ENCODE measurements at regions not wholly inside any gene's neighbourhood (a gene's known extent, or its start where the extent isn't known, plus 50 kb on each side); places are given as distances from the start of the nearest gene placed in this dataset.

GRCh38 chr16:20214401-20214800 lies 112.9 kb downstream of the GP2 start:
- Mint-ChIP-seq H3K4me3 (no peak overlapping the region), H3K27me3 (no peaks in the 10 kb centered on the region), H3K27ac (no peak overlapping the region), H3K36me3 (no peaks in the 10 kb centered on the region), H3K4me1 (no peaks in the 10 kb centered on the region), H3K9me3 (ENCODE audit: low read depth) (peaks cover 2% of the 10 kb centered on the region)
- CTCF ChIA-PET, result no interaction called here
- DNase-seq, result no peak
- no peak for ATAC-seq

- no peaks in the 10 kb centered on the region for H3K36me3 Mint-ChIP-seq
- CTCF ChIA-PET, result no interaction called here
- H3K27ac Mint-ChIP-seq, result no peak overlapping the region
- H3K4me1 Mint-ChIP-seq, result no peaks in the 10 kb centered on the region
- no peak for ATAC-seq
- peaks cover 2% of the 10 kb centered on the region for H3K9me3 Mint-ChIP-seq (ENCODE audit: low read depth)
- DNase-seq, result no peak
- no peak overlapping the region for H3K4me3 Mint-ChIP-seq
- H3K27me3 Mint-ChIP-seq, result no peaks in the 10 kb centered on the region
Observed at GRCh38 chr16:20203272-20203671, 124.0 kb downstream of the GP2 start.

- Mint-ChIP-seq H3K27me3 (no peaks in the 10 kb centered on the region), H3K9me3 (ENCODE audit: low read depth) (peaks cover 2% of the 10 kb centered on the region), H3K4me3 (no peak overlapping the region), H3K27ac (no peak overlapping the region), H3K4me1 (no peaks in the 10 kb centered on the region), H3K36me3 (no peaks in the 10 kb centered on the region)
- DNase-seq (no peak), ATAC-seq (no peak)
- CTCF ChIA-PET, result no interaction called here
Observed at GRCh38 chr16:20202747-20203146, 124.6 kb downstream of the GP2 start.

GRCh38 chr16:20192801-20193200 lies 119.1 kb upstream of the GPR139 start:
- H3K9me3 Mint-ChIP-seq (ENCODE audit: low read depth), result peaks cover 2% of the 10 kb centered on the region
- H3K4me3 Mint-ChIP-seq, result no peak overlapping the region
- no peak overlapping the region for H3K27ac Mint-ChIP-seq
- ATAC-seq, result no peak
- no peaks in the 10 kb centered on the region for H3K27me3 Mint-ChIP-seq
- CTCF ChIA-PET, result no interaction called here
- no peaks in the 10 kb centered on the region for H3K36me3 Mint-ChIP-seq
- DNase-seq, result no peak
- no peaks in the 10 kb centered on the region for H3K4me1 Mint-ChIP-seq

- ATAC-seq, result no peak
- no peaks in the 10 kb centered on the region for H3K4me1 Mint-ChIP-seq
- H3K27ac Mint-ChIP-seq, result no peak overlapping the region
- no peak overlapping the region for H3K4me3 Mint-ChIP-seq
- H3K27me3 Mint-ChIP-seq, result no peaks in the 10 kb centered on the region
- CTCF ChIA-PET, result no interaction called here
- H3K9me3 Mint-ChIP-seq (ENCODE audit: low read depth), result peaks cover 2% of the 10 kb centered on the region
- H3K36me3 Mint-ChIP-seq, result no peaks in the 10 kb centered on the region
- no peak for DNase-seq
Observed at GRCh38 chr16:20191566-20191965, 117.9 kb upstream of the GPR139 start.

- DNase-seq (no peak), ATAC-seq (no peak)
- CTCF ChIA-PET, result no interaction called here
- H3K4me1 Mint-ChIP-seq, result no peaks in the 10 kb centered on the region
- H3K4me3 Mint-ChIP-seq, result no peak overlapping the region
- H3K36me3 Mint-ChIP-seq, result no peaks in the 10 kb centered on the region
- no peaks in the 10 kb centered on the region for H3K27me3 Mint-ChIP-seq
- H3K27ac Mint-ChIP-seq, result no peak overlapping the region
- H3K9me3 Mint-ChIP-seq (ENCODE audit: low read depth), result peaks cover 5% of the 10 kb centered on the region
Observed at GRCh38 chr16:20181949-20182348, 108.3 kb upstream of the GPR139 start.

GRCh38 chr16:20181416-20181815 lies 107.7 kb upstream of the GPR139 start:
- H3K4me3 Mint-ChIP-seq, result no peak overlapping the region
- CTCF ChIA-PET, result no interaction called here
- H3K4me1 Mint-ChIP-seq, result no peaks in the 10 kb centered on the region
- H3K27ac Mint-ChIP-seq, result no peak overlapping the region
- no peak for ATAC-seq
- peaks cover 5% of the 10 kb centered on the region for H3K9me3 Mint-ChIP-seq (ENCODE audit: low read depth)
- DNase-seq, result no peak
- no peaks in the 10 kb centered on the region for H3K27me3 Mint-ChIP-seq
- H3K36me3 Mint-ChIP-seq, result no peaks in the 10 kb centered on the region

GRCh38 chr16:20178297-20178696 lies 104.6 kb upstream of the GPR139 start:
- Mint-ChIP-seq H3K27ac (no peak overlapping the region), H3K4me1 (peaks cover 2% of the 10 kb centered on the region)

GRCh38 chr16:20175358-20175757 lies 101.7 kb upstream of the GPR139 start:
- Mint-ChIP-seq H3K9me3 (ENCODE audit: low read depth) (peaks cover 3% of the 10 kb centered on the region), H3K4me1 (peaks cover 2% of the 10 kb centered on the region), H3K4me3 (no peak overlapping the region), H3K27ac (no peak overlapping the region), H3K27me3 (no peaks in the 10 kb centered on the region), H3K36me3 (no peaks in the 10 kb centered on the region)
- ATAC-seq, result no peak
- CTCF ChIA-PET, result interaction anchor here (1.1 kb wide), 1 partner anchor 268 kb away, joined by 4 read pairs; no protein-coding TSS in a partner anchor
- no peak for DNase-seq

More at GRCh38 chr16:20178297-20178696, 104.6 kb upstream of the GPR139 start:
- DNase-seq, result no peak
- no peak for ATAC-seq
- Mint-ChIP-seq H3K9me3 (ENCODE audit: low read depth) (peaks cover 3% of the 10 kb centered on the region), H3K27me3 (no peaks in the 10 kb centered on the region), H3K36me3 (no peaks in the 10 kb centered on the region), H3K4me3 (no peak overlapping the region)
- CTCF ChIA-PET, result no interaction called here

- no peaks in the 10 kb centered on the region for H3K4me1 Mint-ChIP-seq
Observed at GRCh38 chr16:20167323-20167722, 93.6 kb upstream of the GPR139 start.

GRCh38 chr16:20166531-20167235 lies 93.0 kb upstream of the GPR139 start:
- no peaks in the 10 kb centered on the region for H3K9me3 Mint-ChIP-seq (ENCODE audit: low read depth)
- DNase-seq (no peak), ATAC-seq (no peak)
- no peaks in the 10 kb centered on the region for H3K4me1 Mint-ChIP-seq
- H3K36me3 Mint-ChIP-seq, result no peaks in the 10 kb centered on the region
- CTCF ChIA-PET, result no interaction called here
- no peak overlapping the region for H3K4me3 Mint-ChIP-seq
- no peaks in the 10 kb centered on the region for H3K27me3 Mint-ChIP-seq
- H3K27ac Mint-ChIP-seq, result no peak overlapping the region

More at GRCh38 chr16:20167323-20167722, 93.6 kb upstream of the GPR139 start:
- H3K9me3 Mint-ChIP-seq (ENCODE audit: low read depth), result no peaks in the 10 kb centered on the region
- H3K4me3 Mint-ChIP-seq, result no peak overlapping the region
- no peaks in the 10 kb centered on the region for H3K27me3 Mint-ChIP-seq
- H3K27ac Mint-ChIP-seq, result no peak overlapping the region
- ATAC-seq, result no peak
- no peak for DNase-seq
- H3K36me3 Mint-ChIP-seq, result no peaks in the 10 kb centered on the region
- CTCF ChIA-PET, result no interaction called here

GRCh38 chr16:20153444-20153843 lies 79.8 kb upstream of the GPR139 start:
- DNase-seq (no peak), ATAC-seq (no peak)
- Mint-ChIP-seq H3K27me3 (no peaks in the 10 kb centered on the region), H3K27ac (no peak overlapping the region), H3K4me3 (no peak overlapping the region), H3K4me1 (no peaks in the 10 kb centered on the region), H3K9me3 (ENCODE audit: low read depth) (peaks cover 5% of the 10 kb centered on the region), H3K36me3 (no peaks in the 10 kb centered on the region)
- CTCF ChIA-PET, result no interaction called here

GRCh38 chr16:20147091-20147490 lies 73.4 kb upstream of the GPR139 start:
- Mint-ChIP-seq H3K27ac (no peak overlapping the region), H3K36me3 (no peaks in the 10 kb centered on the region), H3K27me3 (no peaks in the 10 kb centered on the region), H3K4me1 (no peaks in the 10 kb centered on the region), H3K4me3 (no peak overlapping the region), H3K9me3 (ENCODE audit: low read depth) (no peaks in the 10 kb centered on the region)
- no peak for DNase-seq
- CTCF ChIA-PET, result no interaction called here
- no peak for ATAC-seq

GRCh38 chr16:20141956-20142355 lies 68.3 kb upstream of the GPR139 start:
- DNase-seq (no peak), ATAC-seq (no peak)
- no peaks in the 10 kb centered on the region for H3K36me3 Mint-ChIP-seq
- CTCF ChIA-PET, result no interaction called here
- H3K27me3 Mint-ChIP-seq, result no peaks in the 10 kb centered on the region
- no peak overlapping the region for H3K27ac Mint-ChIP-seq
- H3K9me3 Mint-ChIP-seq (ENCODE audit: low read depth), result no peaks in the 10 kb centered on the region
- no peaks in the 10 kb centered on the region for H3K4me1 Mint-ChIP-seq
- no peak overlapping the region for H3K4me3 Mint-ChIP-seq

- Mint-ChIP-seq H3K4me1 (no peaks in the 10 kb centered on the region), H3K4me3 (no peak overlapping the region), H3K27me3 (no peaks in the 10 kb centered on the region), H3K27ac (no peak overlapping the region), H3K36me3 (no peaks in the 10 kb centered on the region), H3K9me3 (ENCODE audit: low read depth) (no peaks in the 10 kb centered on the region)
- CTCF ChIA-PET, result no interaction called here
- DNase-seq, result no peak
- ATAC-seq, result no peak
Observed at GRCh38 chr16:20137909-20138308, 64.2 kb upstream of the GPR139 start.
